Right lung (tissue), 2 donors: ENCODE measurements at regions not wholly inside any gene's neighbourhood (a gene's known extent, or its start where the extent isn't known, plus 50 kb on each side); places are given as distances from the start of the nearest gene placed in this dataset.
"Not testable (repeated sequence)": the region's sequence is repeated elsewhere in the genome, so short reads cannot be mapped to it uniquely, and the experiment has no call there.

Source experiments
- DNase-seq, 2 donors: peaks; one replicate each; pipeline ENCODE4 v3.0.0-alpha.2; 2013

- no peak for DNase-seq
Measured at GRCh38 chr20:7171911-7172310, 404.4 kb downstream of the BMP2 start.

- DNase-seq, result no peak
Measured at GRCh38 chr20:7174554-7174953, 407.1 kb downstream of the BMP2 start.

- not testable (repeated sequence) for DNase-seq
Measured at GRCh38 chr20:7175827-7176226, 408.3 kb downstream of the BMP2 start.

GRCh38 chr20:7178004-7178403 lies 410.5 kb downstream of the BMP2 start:
- no peak for DNase-seq

GRCh38 chr20:7180256-7181045 lies 413.0 kb downstream of the BMP2 start:
- DNase-seq, result no peak

- no peak for DNase-seq
Measured at GRCh38 chr20:7189231-7189630, 421.7 kb downstream of the BMP2 start.

GRCh38 chr20:7193681-7194080 lies 426.2 kb downstream of the BMP2 start:
- no peak for DNase-seq

- DNase-seq, result no peak
Measured at GRCh38 chr20:7195704-7196103, 428.2 kb downstream of the BMP2 start.

GRCh38 chr20:7196481-7196880 lies 429.0 kb downstream of the BMP2 start:
- no peak for DNase-seq

GRCh38 chr20:7199861-7200260 lies 432.4 kb downstream of the BMP2 start:
- no peak for DNase-seq

GRCh38 chr20:7207186-7207798 lies 439.8 kb downstream of the BMP2 start:
- DNase-seq, result no peak

GRCh38 chr20:7210910-7211309 lies 443.4 kb downstream of the BMP2 start:
- DNase-seq, result no peak

GRCh38 chr20:7214081-7214740 lies 446.7 kb downstream of the BMP2 start:
- DNase-seq, result no peak

- DNase-seq, result no peak
Measured at GRCh38 chr20:7217606-7218005, 450.1 kb downstream of the BMP2 start.

- DNase-seq, result no peak
Measured at GRCh38 chr20:7220755-7221154, 453.3 kb downstream of the BMP2 start.

- no peak for DNase-seq
Measured at GRCh38 chr20:7226156-7226555, 458.7 kb downstream of the BMP2 start.

- DNase-seq, result no peak
Measured at GRCh38 chr20:7231303-7231702, 463.8 kb downstream of the BMP2 start.

- DNase-seq, result no peak
Measured at GRCh38 chr20:7232796-7233195, 465.3 kb downstream of the BMP2 start.

GRCh38 chr20:7237251-7237650 lies 469.8 kb downstream of the BMP2 start:
- no peak for DNase-seq

- DNase-seq, result no peak
Measured at GRCh38 chr20:7240490-7240889, 473.0 kb downstream of the BMP2 start.

GRCh38 chr20:7248281-7249201 lies 481.1 kb downstream of the BMP2 start:
- DNase-seq, result no peak

GRCh38 chr20:7250337-7250736 lies 482.9 kb downstream of the BMP2 start:
- no peak for DNase-seq
